Hypothalamus (tissue), 51 donors: ENCODE measurements at regions not wholly inside any gene's neighbourhood (a gene's known extent, or its start where the extent isn't known, plus 50 kb on each side); places are given as distances from the start of the nearest gene placed in this dataset.
"Not testable (repeated sequence)": the region's sequence is repeated elsewhere in the genome, so short reads cannot be mapped to it uniquely, and the experiment has no call there.

Source experiments
- DNase-seq, 51 donors: peaks; one replicate each; lab custom pipeline; 2025; lab: John Stamatoyannopoulos, UW

- DNase-seq, result no peak
Observed at GRCh38 chr14:106509176-106509575, 982.8 kb downstream of the TMEM121 start.

DNA sequence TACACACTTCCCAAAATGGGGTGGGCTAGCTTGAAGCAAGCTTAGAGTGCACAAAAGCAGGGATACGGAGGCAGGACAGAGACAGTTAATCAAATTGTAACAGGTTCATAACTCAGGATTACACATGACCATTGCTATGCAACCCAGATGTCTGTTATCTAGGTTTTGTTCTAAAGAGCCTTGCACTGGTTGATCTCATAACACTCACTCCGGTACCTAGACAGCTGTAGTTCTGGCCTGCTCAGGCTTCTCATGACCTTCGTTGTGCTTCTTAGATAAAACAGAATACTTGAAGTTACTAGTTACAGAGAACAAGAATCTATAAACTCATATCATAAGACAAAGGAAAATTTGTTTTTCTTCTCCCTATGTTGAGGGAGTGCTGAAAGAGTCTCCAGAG lies 983.4 kb downstream of the TMEM121 start:
- no peak for DNase-seq

DNA sequence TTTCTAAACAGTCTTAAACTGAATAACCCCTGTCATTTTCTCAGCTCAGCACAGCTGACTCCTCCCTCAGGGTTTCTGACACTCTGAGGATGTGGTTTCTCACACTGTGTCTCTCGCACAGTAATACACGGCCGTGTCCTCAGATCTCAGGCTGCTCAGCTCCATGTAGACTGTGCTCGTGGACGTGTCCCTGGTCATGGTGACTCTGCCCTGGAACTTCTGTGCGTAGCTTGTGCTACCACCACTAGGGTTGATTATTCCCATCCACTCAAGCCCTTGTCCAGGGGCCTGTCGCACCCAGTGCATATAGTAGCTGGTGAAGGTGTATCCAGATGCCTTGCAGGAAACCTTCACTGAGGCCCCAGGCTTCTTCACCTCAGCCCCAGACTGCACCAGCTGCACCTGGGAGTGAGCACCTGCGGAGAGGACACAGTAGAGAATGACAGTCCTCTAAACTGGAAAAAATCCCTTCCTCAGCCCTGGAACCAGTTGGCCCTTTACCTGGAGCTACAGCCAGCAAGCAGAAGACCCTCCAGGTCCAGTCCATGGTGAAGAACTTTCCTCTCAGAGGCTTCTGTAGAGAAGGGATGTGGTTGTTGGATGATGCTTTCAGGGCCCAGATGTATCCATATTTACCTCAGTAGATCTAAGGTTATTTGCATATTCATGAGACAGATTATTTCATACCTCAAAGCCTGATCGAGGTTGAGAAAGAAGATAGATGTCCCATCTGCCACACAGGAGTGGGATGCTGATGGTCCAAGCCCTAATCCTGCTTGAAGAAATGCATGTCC lies 984.8 kb downstream of the TMEM121 start:
- DNase-seq, result no peak

- no peak for DNase-seq
Observed at GRCh38 chr14:106511800-106512198, 985.4 kb downstream of the TMEM121 start.

- DNase-seq, result no peak
Observed at GRCh38 chr14:106513302-106513701, 986.9 kb downstream of the TMEM121 start.

GRCh38 chr14:106518054-106518943 lies 991.9 kb downstream of the TMEM121 start:
- DNase-seq, result peak in 1 of 51 donors; percentile 9

GRCh38 chr14:106522118-106522517 lies 995.7 kb downstream of the TMEM121 start:
- DNase-seq, result not testable (repeated sequence)

DNA sequence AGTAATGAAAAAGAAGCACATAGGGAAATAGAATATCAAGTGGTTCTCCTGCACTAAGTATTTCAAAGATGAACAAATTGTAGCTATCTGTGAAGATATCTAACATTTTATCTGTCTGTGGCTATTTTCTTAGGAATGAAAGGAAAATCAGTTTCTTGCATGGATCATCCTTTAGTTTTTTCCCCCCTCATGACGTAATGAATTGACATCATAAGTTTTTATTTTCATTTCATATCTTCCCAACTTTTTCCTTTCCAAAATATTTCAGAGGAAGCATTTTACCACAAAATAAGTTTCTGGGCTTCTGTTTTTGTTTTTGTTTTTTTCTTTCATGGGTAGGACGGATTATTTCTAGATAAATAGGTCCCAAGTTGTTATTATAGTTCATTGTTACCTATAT lies 996.6 kb downstream of the TMEM121 start:
- no peak for DNase-seq

- no peak for DNase-seq
Observed at GRCh38 chr14:106528717-106529116, 1002.3 kb downstream of the TMEM121 start.

GRCh38 chr14:106530031-106530422 lies 1003.6 kb downstream of the TMEM121 start:
- no peak for DNase-seq

GRCh38 chr14:106530423-106531107 lies 1004.2 kb downstream of the TMEM121 start:
- DNase-seq, result no peak

- not testable (repeated sequence) for DNase-seq
Observed at GRCh38 chr14:106537597-106537996, 1011.2 kb downstream of the TMEM121 start.

GRCh38 chr14:106538201-106538600 lies 1011.8 kb downstream of the TMEM121 start:
- no peak for DNase-seq

GRCh38 chr14:106547735-106548434 lies 1021.5 kb downstream of the TMEM121 start:
- DNase-seq, result no peak

DNA sequence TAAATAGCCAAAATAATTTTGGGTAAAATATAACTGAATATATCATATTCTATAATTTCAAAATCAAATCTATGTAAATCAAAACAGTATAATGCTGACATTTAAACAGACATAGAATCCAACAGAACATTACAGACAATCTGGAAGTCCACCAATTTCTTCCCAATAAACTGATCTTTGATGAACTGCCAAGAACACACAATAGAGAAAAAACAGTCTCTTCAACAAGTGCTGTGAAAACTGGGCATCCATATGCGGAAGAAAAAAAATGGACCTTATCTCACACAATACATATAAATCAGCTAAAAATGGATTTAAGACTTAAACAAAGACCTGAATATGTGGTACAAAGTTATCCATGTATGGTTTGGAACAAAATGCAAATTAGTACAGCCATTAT lies 1022.7 kb downstream of the TMEM121 start:
- DNase-seq, result no peak

DNA sequence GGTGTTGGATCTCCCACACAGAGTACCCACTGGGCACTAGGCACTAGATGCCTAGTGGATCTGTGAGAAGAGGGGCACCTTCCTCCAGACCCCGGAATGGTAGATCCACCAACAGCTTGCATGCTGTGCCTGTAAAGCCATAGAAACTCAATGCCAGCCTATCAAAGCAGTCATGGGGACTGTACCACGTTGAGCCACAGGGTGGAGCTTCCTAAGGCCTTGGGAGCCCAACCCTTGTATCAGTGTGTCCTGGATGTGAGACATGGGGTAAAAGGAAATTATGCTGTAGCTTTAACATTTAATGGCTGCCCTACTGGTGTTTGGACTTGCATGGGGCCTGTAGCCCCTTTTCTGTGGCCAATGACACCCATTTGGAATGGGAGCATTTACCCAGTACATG lies 1024.9 kb downstream of the TMEM121 start:
- DNase-seq, result no peak

DNA sequence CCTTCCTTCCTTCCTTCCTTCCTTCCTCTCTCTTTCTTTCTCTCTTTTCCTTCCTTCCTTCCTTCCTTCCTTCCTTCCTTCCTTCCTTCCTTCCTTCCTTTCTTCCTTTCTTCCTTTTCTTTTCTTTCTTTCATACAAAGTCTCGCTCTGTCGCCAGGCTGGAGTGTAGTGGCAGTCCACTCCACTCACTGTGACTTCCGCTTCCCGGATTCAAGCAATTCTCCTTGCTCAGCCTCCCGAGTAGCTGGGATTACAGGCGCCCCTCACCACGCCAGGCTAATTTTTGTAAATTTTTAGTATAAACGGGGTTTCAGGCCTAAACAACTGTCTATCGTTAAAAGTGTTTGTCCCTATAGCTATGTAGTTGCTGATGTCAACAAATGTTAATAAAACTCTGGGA lies 1029.8 kb downstream of the TMEM121 start:
- DNase-seq, result not testable (repeated sequence)

- peak in 2 of 51 donors; percentile 6 to 10 for DNase-seq
Observed at GRCh38 chr14:106556665-106557289, 1030.4 kb downstream of the TMEM121 start.

GRCh38 chr14:106562451-106562850 lies 1036.1 kb downstream of the TMEM121 start:
- DNase-seq, result no peak

DNA sequence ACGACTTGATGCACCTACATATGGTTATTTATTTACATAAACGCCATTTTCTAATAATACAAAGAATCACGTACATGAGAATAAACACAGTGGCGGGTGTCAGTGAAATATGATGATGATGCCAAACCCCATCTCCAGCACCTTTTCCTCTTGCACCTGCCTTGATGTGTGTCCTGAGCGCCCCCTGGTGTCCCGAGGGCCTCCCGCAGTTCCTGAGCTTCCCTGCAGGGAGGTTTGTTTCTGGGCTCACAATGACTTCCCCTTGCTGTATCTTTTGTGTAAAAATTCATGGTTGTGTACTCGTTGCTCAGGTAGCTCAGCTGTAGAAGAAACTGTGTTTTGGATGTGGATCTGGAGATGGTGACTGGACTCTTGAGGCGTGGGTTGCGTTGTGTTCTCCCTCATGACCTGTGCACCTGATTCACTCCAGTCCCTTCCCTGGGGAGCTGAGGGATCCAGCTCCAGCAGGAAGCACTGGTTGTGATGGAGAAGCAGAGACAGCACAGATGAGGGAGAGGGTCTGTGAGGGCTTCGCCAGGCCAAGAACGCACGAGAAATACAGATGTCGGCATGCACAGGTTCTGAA lies 1037.8 kb downstream of the TMEM121 start:
- DNase-seq, result no peak
